ENCODE measurements at regions not wholly inside any gene's neighbourhood (a gene's known extent, or its start where the extent isn't known, plus 50 kb on each side); places are given as distances from the start of the nearest gene placed in this dataset.

DNA sequence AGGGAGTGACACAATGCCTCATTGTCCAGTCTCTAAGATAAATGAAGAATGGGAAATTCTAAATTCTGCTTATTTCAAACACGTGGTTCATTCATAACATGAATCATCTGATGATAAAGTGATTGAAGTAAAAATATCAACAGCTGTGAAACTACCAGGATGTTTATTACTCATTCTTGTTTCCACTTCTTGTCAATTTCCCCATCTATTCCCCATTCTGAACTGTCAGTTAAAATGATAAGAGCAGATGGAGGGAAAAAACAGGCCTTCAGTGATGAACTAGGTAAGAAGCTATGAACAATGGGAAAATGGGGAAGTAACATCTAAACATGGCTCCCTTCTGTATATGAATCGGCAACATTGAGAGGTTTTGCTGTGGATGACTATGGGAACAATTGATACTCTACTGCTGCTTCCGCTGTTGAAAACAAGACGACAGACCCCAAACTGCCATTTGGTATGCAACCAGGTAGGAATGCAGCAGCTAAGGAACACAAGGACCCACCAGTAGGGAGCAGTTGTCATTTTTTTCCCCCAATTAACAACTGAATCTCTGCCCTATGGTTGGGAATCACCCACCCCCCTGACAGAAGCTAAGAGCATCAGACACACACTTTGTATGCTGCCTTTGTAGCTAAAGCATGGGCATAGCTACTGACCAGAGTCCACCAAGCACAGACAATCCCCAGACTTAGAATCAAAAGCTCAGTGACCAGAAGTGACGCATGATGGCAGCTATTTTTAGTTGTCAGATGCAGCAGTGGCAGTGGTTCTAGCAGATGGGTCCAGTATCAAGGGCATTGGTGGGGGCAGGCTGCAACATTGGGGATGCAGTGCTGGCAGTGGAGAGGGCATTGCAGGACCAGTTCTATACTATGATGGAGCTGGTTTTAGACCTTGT lies 52.9 kb upstream of the ZNF366 start:
- 35 to 89% (median 70%) methylated on average over 2 to 4 of the region's 5 CpGs; no CpG with 5 or more reads in 1 of the 10 experiments for WGBS, 10 experiments

DNA sequence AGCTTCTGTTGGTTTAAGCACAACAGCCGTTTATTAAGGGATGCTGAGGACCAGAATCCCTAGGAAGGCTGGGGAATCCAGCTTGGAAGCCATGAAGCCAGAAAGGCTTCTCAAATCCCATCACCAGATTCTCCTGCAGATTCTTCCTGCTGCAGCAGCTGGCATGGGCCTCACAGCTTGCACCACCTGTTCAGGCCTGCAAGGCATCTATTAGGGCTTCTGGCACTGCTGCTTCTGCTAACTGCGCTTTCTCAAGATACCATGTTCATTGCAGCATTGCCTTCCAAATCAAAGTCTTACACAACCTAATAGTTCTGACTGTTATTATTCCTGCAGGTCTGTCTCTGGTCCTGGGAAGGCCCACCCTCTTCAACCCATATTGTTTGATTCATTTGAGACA lies 51.2 kb upstream of the ZNF366 start:
- H3K4me1 ChIP-seq (replicated peaks in 1 of 2) = peaks cover 11 to 13% of the 10 kb centered on the region in 2 donors
- in situ Hi-C loops (cut with MboI; ENCODE audit: low pct_unique_long_range_greater_than_20kb in 2 of 9, low sequenced_read_pairs in 9 of 9, unreplicated experiment in 9 of 9) = no loop called here
- H3K27ac ChIP-seq = no peak overlapping the region
- no peak for ATAC-seq (replicated peaks in 6 of 8)
- 89 to 100% (median 100%) methylated on average over 1 to 2 of the region's 2 CpGs; no CpG with 5 or more reads in 4 of the 10 experiments for WGBS, 10 experiments
- no peak overlapping the region for H3K4me3 ChIP-seq

More for the DNA sequence above, 52.9 kb upstream of the ZNF366 start:
- Histone ChIP-seq H3K27ac (no peak overlapping the region), H3K4me1 (replicated peaks in 1 of 2) (peaks cover 11 to 13% of the 10 kb centered on the region in 2 donors), H3K4me3 (no peak overlapping the region)
- no peak for ATAC-seq (replicated peaks in 6 of 8)
- in situ Hi-C loops (cut with MboI; ENCODE audit: low pct_unique_long_range_greater_than_20kb in 2 of 9, low sequenced_read_pairs in 9 of 9, unreplicated experiment in 9 of 9) = no loop called here

DNA sequence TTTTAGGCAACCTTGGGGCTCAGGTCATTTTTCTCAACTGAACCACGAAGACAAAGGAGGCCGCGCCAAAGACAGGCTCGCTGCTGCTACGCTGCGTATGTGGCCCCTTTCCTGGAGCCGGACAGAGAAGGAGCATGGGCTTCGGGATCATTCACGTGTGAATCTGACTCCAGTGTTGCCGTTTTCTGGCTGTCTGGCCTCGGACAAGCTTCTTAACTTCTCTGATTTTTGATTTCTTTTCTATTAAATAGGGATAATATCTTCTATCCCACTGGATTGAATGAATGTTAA lies 50.8 kb upstream of the ZNF366 start:
- ATAC-seq (replicated peaks in 6 of 8) = no peak
- no peak overlapping the region for H3K27ac ChIP-seq
- H3K4me1 ChIP-seq (replicated peaks in 1 of 2) = peaks cover 11 to 13% of the 10 kb centered on the region in 2 donors
- in situ Hi-C loops (cut with MboI; ENCODE audit: low pct_unique_long_range_greater_than_20kb in 2 of 9, low sequenced_read_pairs in 9 of 9, unreplicated experiment in 9 of 9) = no loop called here
- H3K4me3 ChIP-seq = no peak overlapping the region
- WGBS, 10 experiments = 56 to 100% (median 89%) methylated on average over 1 to 11 of the region's 11 CpGs; no CpG with 5 or more reads in 2 of the 10 experiments

DNA sequence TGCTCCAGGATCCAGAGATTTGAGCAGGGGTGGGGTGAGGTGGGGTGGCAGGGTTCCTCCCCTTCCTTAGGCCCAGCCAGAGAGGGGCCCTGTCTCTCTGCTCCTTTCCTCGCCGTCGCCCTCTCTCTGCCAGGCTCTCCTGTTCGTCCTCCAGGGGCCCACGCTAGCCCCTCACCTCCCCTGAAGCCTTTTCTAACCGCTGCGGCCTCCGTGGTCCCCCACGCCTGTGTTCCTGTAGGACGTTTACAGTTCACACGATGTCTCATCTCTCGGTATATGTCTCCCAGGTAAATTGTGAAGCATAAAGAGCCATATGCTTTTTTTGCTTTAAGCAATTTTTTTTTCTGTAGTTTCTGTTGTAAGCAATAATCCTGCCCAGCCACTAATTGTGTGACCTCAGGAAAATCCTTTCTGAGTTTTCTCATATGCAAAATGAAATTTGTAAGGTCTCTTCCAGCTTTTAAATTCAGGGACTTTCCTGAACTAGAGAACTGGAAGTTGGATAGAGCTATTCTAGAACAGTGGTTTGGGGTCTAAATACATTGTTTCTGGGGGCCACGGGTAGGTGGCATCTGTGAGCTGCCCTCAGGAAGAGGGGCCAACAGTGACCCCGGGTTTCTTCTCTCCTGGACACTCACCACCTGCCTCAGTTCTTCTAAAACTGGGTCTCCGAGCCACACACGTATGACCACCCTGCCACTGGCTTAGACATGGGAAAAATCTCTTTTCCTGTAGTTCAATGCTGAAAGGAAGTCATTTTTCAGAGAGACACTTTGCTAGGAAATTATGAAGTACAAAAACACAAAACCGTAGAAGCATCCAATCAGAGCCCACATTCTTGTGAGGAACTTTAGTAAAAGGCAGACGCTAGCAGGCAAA lies 50.2 kb upstream of the ZNF366 start:
- in situ Hi-C loops (cut with MboI; ENCODE audit: low pct_unique_long_range_greater_than_20kb in 2 of 9, low sequenced_read_pairs in 9 of 9, unreplicated experiment in 9 of 9) = no loop called here
- 20 to 92% (median 64%) methylated on average over 1 to 13 of the region's 18 CpGs for WGBS, 10 experiments
- Histone ChIP-seq H3K27ac (no peak overlapping the region), H3K4me1 (replicated peaks in 1 of 2) (peaks cover 11 to 13% of the 10 kb centered on the region in 2 donors), H3K4me3 (no peak overlapping the region)
- ATAC-seq (replicated peaks in 6 of 8) = no peak
